Ramos (cell line): ENCODE measurements at regions not wholly inside any gene's neighbourhood (a gene's known extent, or its start where the extent isn't known, plus 50 kb on each side); places are given as distances from the start of the nearest gene placed in this dataset.

ENCODE experiments used
- in situ Hi-C: fragments of 300-500 bp; cut with MboI; formaldehyde crosslinking; loops from one replicate; pipeline ENCODE4 v1.14.3; 2022; ENCODE audit warnings: low sequenced_read_pairs; ENCODE audit not compliant: unreplicated experiment

DNA sequence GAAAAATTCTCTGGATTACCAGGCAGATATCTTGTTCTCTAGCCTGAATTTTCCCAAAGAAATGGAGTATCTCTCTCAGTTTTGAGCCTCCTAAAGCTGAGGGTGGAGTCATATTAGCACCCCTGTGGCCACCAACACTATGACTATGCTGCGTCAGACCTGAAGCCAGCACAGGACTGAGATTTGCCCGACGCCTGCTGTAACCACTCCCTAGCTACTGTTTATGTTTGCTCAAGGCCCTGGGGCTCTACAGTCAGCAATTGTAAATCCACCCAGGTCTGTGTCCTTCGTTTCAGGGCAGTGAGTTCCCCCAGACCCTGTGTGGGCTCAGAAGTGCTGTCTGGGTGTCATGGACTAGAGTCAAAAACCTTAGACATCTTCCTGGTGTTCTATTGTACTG lies 61.4 kb downstream of the ZXDA start:
- in situ Hi-C loops, result loop anchor here (25.0 kb wide), 2 partner anchors 88 to 313 kb away; no protein-coding TSS in a partner anchor

DNA sequence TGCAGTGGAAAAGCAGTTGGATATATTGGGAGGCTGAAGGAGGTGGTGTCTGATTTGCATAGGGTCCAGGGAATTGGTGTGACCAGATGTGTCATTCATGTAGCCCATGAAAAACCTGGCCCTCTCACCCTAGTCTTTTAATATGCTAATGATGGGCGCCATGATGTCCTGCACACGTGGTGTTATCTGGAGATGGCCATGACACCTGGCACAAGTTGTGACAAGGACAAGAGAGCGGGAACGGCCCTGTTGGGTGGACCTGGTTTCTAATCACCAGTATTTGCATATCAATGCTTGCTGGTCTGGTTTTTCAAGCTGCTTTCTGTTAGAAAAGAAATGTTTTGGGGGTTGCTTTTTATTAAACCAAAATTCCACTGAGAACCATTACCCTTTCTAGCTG lies 87.4 kb downstream of the ZXDA start:
- in situ Hi-C loops, result no loop called here

DNA sequence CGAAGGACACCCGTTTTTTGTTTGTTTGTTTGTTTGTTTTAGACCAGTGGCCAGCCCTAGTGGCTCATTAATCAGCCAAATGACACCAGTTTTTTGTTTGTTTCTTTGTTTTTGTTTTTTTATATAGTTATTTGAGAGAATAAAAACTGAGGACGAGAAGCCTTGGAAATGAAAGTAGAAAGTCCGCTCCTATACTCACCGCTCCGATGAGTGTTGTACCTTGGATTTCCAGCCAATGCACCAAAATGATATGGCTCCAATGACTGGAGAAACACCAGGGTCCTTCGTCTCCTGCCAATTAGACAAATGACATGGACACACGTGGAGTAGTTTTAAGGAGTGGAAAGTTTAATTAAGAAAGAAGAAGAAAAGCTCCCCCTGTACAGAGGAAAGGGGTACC lies 87.9 kb downstream of the ZXDA start:
- in situ Hi-C loops, result no loop called here

DNA sequence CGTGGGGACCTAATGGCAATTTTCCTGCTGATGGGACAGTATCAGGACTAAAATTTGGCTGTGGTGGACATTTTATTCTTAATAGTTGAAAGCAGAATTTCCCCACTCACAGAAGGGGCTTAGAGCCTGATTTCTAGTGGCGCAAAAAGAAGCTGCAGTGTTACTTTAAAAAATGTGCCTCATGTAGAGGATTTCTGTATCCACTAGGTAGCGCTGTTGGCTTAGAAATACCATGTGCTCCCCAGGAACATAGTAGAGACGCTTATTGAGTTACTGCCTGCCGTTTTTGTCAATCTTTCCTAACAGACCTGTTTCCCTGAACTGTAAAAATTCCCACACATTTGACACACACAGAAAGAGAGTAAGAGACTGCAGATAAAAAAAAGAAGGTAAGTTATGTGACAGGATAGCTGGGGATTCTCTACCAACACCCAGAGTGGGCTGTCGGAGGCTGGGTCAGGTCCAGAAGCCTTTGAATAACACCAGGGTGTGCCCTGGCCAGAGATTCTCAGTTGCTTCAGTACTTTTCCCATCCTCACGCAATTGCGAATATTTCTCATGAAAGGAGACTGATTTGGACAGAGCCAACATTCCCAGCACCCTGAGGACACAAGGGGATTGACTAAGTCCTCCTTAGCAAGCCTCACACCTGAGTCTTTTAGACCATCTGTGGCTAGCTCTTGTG lies 88.4 kb downstream of the ZXDA start:
- in situ Hi-C loops, result no loop called here

DNA sequence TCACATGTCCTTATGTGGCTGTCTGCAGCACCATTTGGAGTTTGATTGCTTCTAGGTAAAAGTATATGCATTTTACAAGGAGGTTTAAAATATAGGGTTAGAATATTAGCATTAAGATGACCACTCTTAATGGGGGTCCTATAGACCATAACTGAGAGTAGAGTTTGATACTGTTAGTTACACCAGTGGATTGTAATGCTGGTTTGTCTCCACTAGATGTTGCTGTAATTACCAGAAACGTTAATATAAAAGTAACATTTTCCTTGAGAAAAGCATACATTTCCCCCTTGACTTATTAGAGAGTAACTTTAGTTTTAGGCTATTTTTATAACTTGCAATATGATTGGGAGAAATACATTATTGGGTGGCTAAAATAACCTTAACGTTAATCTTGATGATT lies 93.0 kb downstream of the ZXDA start:
- in situ Hi-C loops, result loop anchor here (10.0 kb wide), 1 partner anchor 207 kb away; no protein-coding TSS in a partner anchor

DNA sequence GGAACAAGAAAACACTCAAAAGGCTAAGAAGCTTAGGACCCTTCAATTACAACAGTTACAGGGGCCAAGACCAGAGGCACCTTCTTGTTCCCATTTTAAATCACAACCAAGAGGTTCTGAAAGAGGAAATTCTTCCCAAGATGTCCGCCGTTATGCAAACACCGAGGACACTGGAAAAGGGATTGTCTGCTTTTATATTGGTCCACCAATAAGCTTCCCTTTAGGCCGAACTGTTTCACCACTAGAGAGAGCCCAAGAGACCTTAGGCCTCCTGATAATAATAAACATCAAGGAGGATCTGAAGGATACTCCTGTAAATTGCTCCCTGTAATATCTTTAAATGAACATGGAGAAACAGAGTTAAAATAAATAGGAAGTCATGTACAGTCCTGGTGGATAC lies 92.6 kb upstream of the NLRP2B start:
- in situ Hi-C loops, result no loop called here

DNA sequence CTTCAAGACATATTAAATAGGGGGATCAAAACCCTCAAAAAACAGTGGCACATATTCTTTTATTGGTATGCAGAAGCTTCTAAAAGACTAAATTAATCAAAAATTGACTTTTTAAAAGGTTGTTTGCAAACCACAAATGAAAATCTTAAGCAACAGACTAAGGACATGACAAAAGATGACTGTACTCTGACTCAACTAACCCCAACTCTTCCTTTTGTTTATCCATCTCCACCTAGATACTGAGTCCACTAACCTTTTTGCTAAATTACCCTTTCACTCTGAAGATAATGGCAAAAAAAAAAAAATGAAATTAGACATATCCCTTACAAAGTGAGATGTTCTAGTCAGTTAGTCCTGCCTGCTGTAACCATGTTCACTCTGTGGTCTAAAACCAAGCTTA lies 91.6 kb upstream of the NLRP2B start:
- in situ Hi-C loops, result no loop called here

DNA sequence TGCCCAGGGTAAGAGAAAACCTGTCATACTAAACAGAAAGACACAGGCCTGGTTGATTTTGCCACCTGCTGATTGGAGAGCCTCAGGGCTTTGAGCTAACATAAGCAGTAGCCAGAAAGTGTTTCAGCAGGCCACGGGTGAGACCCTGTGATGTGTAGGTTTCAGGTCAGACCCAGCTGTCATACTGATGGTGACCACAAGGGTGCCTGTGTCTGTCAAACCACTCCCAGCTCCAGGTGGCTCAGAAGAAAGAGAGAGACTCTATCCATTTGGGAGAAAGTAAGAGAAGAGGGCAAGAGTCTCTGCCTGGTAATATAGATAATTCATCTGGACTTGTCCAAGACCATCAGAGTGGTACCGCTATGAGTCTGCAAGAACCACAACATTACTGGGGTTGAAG lies 72.8 kb upstream of the NLRP2B start:
- in situ Hi-C loops, result no loop called here

DNA sequence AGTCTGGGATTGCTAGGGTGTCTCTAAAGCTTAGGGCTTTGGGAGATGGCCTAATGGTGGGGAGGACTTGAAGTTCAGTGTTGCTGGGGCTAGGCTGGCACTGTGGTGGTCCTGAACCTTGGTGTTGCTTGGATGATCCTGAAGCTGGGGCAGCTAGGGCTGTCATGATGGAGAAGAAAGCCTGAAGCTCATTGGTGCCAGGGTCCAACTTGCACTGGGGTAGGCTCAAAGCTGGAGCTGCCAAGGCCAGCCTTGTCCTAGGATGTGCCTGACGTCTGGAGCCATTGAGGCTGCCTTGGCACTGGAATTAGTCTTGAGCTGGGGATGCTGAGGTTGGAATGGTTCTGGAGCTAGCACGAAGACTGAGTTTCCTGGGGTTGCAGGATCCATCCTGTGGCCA lies 61.0 kb upstream of the NLRP2B start:
- in situ Hi-C loops, result no loop called here

DNA sequence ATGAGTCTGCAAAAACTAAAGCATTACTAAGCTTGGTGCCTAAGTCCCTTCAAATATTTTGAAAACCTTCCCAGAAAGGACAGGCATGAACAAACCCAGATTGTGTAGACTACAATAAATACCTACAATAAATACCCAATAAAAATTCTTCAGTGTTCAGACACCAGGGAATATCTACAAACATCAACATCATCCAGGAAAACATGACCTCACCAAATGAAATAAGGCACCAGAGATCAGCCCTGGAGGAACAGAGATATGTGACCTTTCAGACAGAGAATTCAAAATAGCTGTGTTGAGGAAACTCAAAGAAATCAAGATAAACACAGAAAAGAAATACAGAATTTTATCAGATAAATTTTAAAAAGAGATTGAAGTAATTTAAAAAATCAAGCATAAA lies 57.8 kb upstream of the NLRP2B start:
- in situ Hi-C loops, result no loop called here
